Endothelial cell of umbilical vein (primary cell): ENCODE measurements at regions not wholly inside any gene's neighbourhood (a gene's known extent, or its start where the extent isn't known, plus 50 kb on each side); places are given as distances from the start of the nearest gene placed in this dataset.

Experiments
- EZH2 ChIP-seq: IDR thresholded peaks from 2 replicates; pipeline ENCODE4 v1.6.1; 2012; ENCODE audit warnings: borderline replicate concordance, low read depth, mild to moderate bottlenecking, moderate library complexity, low read length, inconsistent platforms; ENCODE audit not compliant: severe bottlenecking
- FOS ChIP-seq: IDR thresholded peaks from 2 replicates; pipeline ENCODE4 v1.6.1; 2011; ENCODE audit warnings: mild to moderate bottlenecking, low read length, moderate library complexity, borderline replicate concordance; ENCODE audit not compliant: insufficient read depth
- GATA2 ChIP-seq: IDR thresholded peaks from 2 replicates; pipeline ENCODE4 v1.7.0; 2011; ENCODE audit warnings: low read depth, mild to moderate bottlenecking, moderate library complexity, mixed read lengths, low read length; ENCODE audit not compliant: insufficient read length, insufficient read depth
- JUN ChIP-seq: IDR thresholded peaks from 2 replicates; pipeline ENCODE4 v1.6.1; 2011; ENCODE audit warnings: borderline replicate concordance, low read depth; ENCODE audit not compliant: insufficient read length, insufficient read depth
- MYC ChIP-seq: IDR thresholded peaks from one replicate; pipeline ENCODE4 v1.6.1; 2011; ENCODE audit warnings: mild to moderate bottlenecking, low read depth, low read length
- POLR2A ChIP-seq: IDR thresholded peaks from 2 replicates; pipeline ENCODE4 v1.6.1; 2012; ENCODE audit warnings: low read depth, mild to moderate bottlenecking, control low read depth, low read length
- POLR2AphosphoS5 ChIP-seq: IDR thresholded peaks from 2 replicates; pipeline ENCODE4 v1.6.1; 2012; ENCODE audit warnings: low read depth, mild to moderate bottlenecking, control low read depth, low read length, moderate library complexity; ENCODE audit not compliant: insufficient read depth
- TF ChIP-seq, protein P1 (sequence below), 2 donors: IDR thresholded peaks; 1 replicate in 1 of 2; 2 replicates in 1 of 2; pipeline ENCODE4 v1.5.1; 2011; ENCODE audit warnings: low read length in 2 of 2, mild to moderate bottlenecking in 2 of 2, moderate library complexity in 2 of 2, control low read depth in 1 of 2, inconsistent platforms in 1 of 2, low read depth in 1 of 2; ENCODE audit not compliant: insufficient read depth in 1 of 2; ENCODE audit errors: extremely low read depth in 1 of 2
- TF ChIP-seq, protein P2 (sequence below): IDR thresholded peaks from 2 replicates; pipeline ENCODE4 v1.6.1; 2011; ENCODE audit not compliant: insufficient read depth, insufficient read length

DNA sequence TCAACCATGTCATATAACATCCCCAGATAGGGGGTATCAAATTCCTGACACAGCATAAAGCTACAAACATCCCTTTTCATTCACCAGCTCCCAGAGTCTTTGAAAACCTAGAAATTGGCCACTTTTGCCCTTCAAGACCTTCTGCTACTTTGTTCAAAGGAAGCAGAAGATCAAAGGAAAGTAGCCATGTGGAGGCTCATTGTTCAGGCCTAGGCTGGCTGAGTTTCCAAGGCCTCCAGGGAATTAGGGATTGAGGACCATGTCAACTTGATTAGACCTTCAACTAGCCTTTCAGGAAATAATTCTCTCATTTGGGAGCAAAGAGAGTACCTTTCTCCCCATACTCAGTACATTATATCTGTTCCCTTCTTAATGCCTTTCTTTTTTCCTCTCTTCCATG, 66.8 kb upstream of the ATXN3L start:
- TF ChIP-seq, protein P1, sequence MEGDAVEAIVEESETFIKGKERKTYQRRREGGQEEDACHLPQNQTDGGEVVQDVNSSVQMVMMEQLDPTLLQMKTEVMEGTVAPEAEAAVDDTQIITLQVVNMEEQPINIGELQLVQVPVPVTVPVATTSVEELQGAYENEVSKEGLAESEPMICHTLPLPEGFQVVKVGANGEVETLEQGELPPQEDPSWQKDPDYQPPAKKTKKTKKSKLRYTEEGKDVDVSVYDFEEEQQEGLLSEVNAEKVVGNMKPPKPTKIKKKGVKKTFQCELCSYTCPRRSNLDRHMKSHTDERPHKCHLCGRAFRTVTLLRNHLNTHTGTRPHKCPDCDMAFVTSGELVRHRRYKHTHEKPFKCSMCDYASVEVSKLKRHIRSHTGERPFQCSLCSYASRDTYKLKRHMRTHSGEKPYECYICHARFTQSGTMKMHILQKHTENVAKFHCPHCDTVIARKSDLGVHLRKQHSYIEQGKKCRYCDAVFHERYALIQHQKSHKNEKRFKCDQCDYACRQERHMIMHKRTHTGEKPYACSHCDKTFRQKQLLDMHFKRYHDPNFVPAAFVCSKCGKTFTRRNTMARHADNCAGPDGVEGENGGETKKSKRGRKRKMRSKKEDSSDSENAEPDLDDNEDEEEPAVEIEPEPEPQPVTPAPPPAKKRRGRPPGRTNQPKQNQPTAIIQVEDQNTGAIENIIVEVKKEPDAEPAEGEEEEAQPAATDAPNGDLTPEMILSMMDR (IDR thresholded peaks at IDR 0.05; ENCODE audit: extremely low read depth in 1 of 2, insufficient read depth in 1 of 2, low read depth in 1 of 2, low read length in 2 of 2) = no peak
- no peak for TF ChIP-seq POLR2A
- no peak for TF ChIP-seq EZH2
- no peak for TF ChIP-seq POLR2AphosphoS5
- TF ChIP-seq, protein P2, sequence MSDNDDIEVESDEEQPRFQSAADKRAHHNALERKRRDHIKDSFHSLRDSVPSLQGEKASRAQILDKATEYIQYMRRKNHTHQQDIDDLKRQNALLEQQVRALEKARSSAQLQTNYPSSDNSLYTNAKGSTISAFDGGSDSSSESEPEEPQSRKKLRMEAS = no peak
- TF ChIP-seq MYC = no peak
- TF ChIP-seq FOS = no peak
- no peak for TF ChIP-seq GATA2
- no peak for TF ChIP-seq JUN
